ENCODE measurements at regions not wholly inside any gene's neighbourhood (a gene's known extent, or its start where the extent isn't known, plus 50 kb on each side); places are given as distances from the start of the nearest gene placed in this dataset.

- ChIA-PET POLR2A (no interaction called here), CTCF (no interaction called here)
- Histone ChIP-seq H3K9me3 (no peaks in the 10 kb centered on the region), H3K36me3 (ENCODE audit: control insufficient read depth, insufficient read depth, low read length) (no peaks in the 10 kb centered on the region), H3K4me3 (ENCODE audit: low read depth, low read length) (no peak overlapping the region), H3K4me1 (no peaks in the 10 kb centered on the region), H3K27me3 (replicated peaks; ENCODE audit: control insufficient read depth, insufficient read depth, low read length) (no peaks in the 10 kb centered on the region)
- Mint-ChIP-seq H3K4me1 (ENCODE audit: low read depth, unreplicated experiment) (no peaks in the 10 kb centered on the region), H3K27me3 (ENCODE audit: insufficient read depth, unreplicated experiment) (no peaks in the 10 kb centered on the region), H3K27ac (ENCODE audit: unreplicated experiment) (no peak overlapping the region), H3K9me3 (ENCODE audit: unreplicated experiment) (no peaks in the 10 kb centered on the region), H3K36me3 (ENCODE audit: insufficient read depth, unreplicated experiment) (no peaks in the 10 kb centered on the region), H3K4me3 (ENCODE audit: unreplicated experiment) (no peak overlapping the region)
- intact Hi-C loops (cut with micrococcal nuclease; ENCODE audit: unreplicated experiment): loop anchor here (5.0 to 10.0 kb wide), 2 partner anchors 227 to 664 kb away; no protein-coding TSS in a partner anchor
- BruUV-seq (replicated peaks): no TSS peak
- TF ChIP-seq CTCF (IDR thresholded peaks at IDR 0.05; ENCODE audit: insufficient read depth in 1 of 2, low read depth in 1 of 2, low read length in 1 of 2, severe bottlenecking in 1 of 2, unreplicated experiment in 1 of 2): no peak
- no peak for DNase-seq
Observed at GRCh38 chr1:72848997-72849396, 566.7 kb upstream of the NEGR1 start.

GRCh38 chr1:72847651-72848050, 565.3 kb upstream of the NEGR1 start:
- Histone ChIP-seq H3K36me3 (ENCODE audit: control insufficient read depth, insufficient read depth, low read length) (no peaks in the 10 kb centered on the region), H3K4me1 (no peaks in the 10 kb centered on the region), H3K27me3 (replicated peaks; ENCODE audit: control insufficient read depth, insufficient read depth, low read length) (no peaks in the 10 kb centered on the region), H3K4me3 (ENCODE audit: low read depth, low read length) (no peak overlapping the region), H3K9me3 (no peaks in the 10 kb centered on the region)
- TF ChIP-seq CTCF (IDR thresholded peaks at IDR 0.05; ENCODE audit: insufficient read depth in 1 of 2, low read depth in 1 of 2, low read length in 1 of 2, severe bottlenecking in 1 of 2, unreplicated experiment in 1 of 2): no peak
- no peak overlapping the region for H3K27ac Mint-ChIP-seq (ENCODE audit: unreplicated experiment)
- H3K9me3 Mint-ChIP-seq (ENCODE audit: unreplicated experiment): no peaks in the 10 kb centered on the region
- intact Hi-C loops (cut with micrococcal nuclease; ENCODE audit: unreplicated experiment): loop anchor here (5.0 to 10.0 kb wide), 2 partner anchors 225 to 663 kb away; no protein-coding TSS in a partner anchor
- no peak for DNase-seq
- H3K4me3 Mint-ChIP-seq (ENCODE audit: unreplicated experiment): no peak overlapping the region
- ChIA-PET POLR2A (no interaction called here), CTCF (interaction anchor here (0.6 kb wide), 1 partner anchor 18 kb away, joined by 3 read pairs; no protein-coding TSS in a partner anchor)
- peaks cover 2% of the 10 kb centered on the region for H3K27me3 Mint-ChIP-seq (ENCODE audit: insufficient read depth, unreplicated experiment)
- H3K4me1 Mint-ChIP-seq (ENCODE audit: low read depth, unreplicated experiment): no peaks in the 10 kb centered on the region
- BruUV-seq (replicated peaks): no TSS peak
- H3K36me3 Mint-ChIP-seq (ENCODE audit: insufficient read depth, unreplicated experiment): no peaks in the 10 kb centered on the region

- Histone ChIP-seq H3K9me3 (no peaks in the 10 kb centered on the region), H3K27me3 (replicated peaks; ENCODE audit: control insufficient read depth, insufficient read depth, low read length) (no peaks in the 10 kb centered on the region), H3K36me3 (ENCODE audit: control insufficient read depth, insufficient read depth, low read length) (no peaks in the 10 kb centered on the region), H3K4me1 (no peaks in the 10 kb centered on the region), H3K4me3 (ENCODE audit: low read depth, low read length) (no peak overlapping the region)
- BruUV-seq (replicated peaks): no TSS peak
- Mint-ChIP-seq H3K4me1 (ENCODE audit: low read depth, unreplicated experiment) (no peaks in the 10 kb centered on the region), H3K27me3 (ENCODE audit: insufficient read depth, unreplicated experiment) (peaks cover 2% of the 10 kb centered on the region), H3K4me3 (ENCODE audit: unreplicated experiment) (no peak overlapping the region), H3K9me3 (ENCODE audit: unreplicated experiment) (no peaks in the 10 kb centered on the region), H3K27ac (ENCODE audit: unreplicated experiment) (no peak overlapping the region), H3K36me3 (ENCODE audit: insufficient read depth, unreplicated experiment) (no peaks in the 10 kb centered on the region)
- intact Hi-C loops (cut with micrococcal nuclease; ENCODE audit: unreplicated experiment): loop anchor here (5.0 to 10.0 kb wide), 2 partner anchors 224 to 662 kb away; no protein-coding TSS in a partner anchor
- DNase-seq: no peak
- CTCF ChIA-PET: no interaction called here
- POLR2A ChIA-PET: no interaction called here
- TF ChIP-seq CTCF (IDR thresholded peaks at IDR 0.05; ENCODE audit: insufficient read depth in 1 of 2, low read depth in 1 of 2, low read length in 1 of 2, severe bottlenecking in 1 of 2, unreplicated experiment in 1 of 2): no peak
Observed at GRCh38 chr1:72846476-72847278, 564.3 kb upstream of the NEGR1 start.
